ENCODE measurements at regions not wholly inside any gene's neighbourhood (a gene's known extent, or its start where the extent isn't known, plus 50 kb on each side); places are given as distances from the start of the nearest gene placed in this dataset.

DNA sequence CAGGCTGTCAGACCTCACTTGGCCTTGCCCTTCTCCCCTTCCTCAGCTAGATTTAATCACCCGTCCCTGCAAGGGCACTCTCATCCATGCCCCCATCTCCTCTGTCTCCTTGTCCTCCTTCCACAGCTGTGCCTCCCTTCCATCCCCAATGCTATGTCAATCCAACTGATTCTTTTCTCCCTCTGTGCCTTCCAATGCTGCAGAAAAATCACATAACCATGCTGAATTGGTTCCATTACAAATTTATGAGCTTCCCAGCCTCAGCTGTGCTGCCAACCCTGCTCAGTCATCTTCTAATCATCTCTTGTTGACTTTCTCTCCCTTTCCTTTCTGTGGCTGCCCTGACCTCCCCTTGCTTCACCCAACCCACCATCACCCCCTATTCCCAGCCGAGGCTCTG lies 56.3 kb upstream of the PIRT start:
- no peaks in the 10 kb centered on the region for H3K4me1 ChIP-seq (ENCODE audit: control insufficient read depth, insufficient read depth, low read length, unreplicated experiment)
- H3K27me3 ChIP-seq (ENCODE audit: insufficient read depth, low read length) = no peaks in the 10 kb centered on the region
- no peak overlapping the region for H3K4me3 ChIP-seq (ENCODE audit: low read depth, low read length)
- no peaks in the 10 kb centered on the region for H3K36me3 ChIP-seq (ENCODE audit: insufficient read depth, low read length)
- H3K27ac ChIP-seq (ENCODE audit: low read depth, low read length) = no peak overlapping the region
- no peaks in the 10 kb centered on the region for H3K79me2 ChIP-seq (ENCODE audit: control insufficient read depth, insufficient read depth, low read length, unreplicated experiment)
- no peak overlapping the region for H2AFZ ChIP-seq (ENCODE audit: low read length, unreplicated experiment)

GRCh38 chr17:10888858-10889257 lies 51.0 kb upstream of the PIRT start:
- no peaks in the 10 kb centered on the region for H3K36me3 ChIP-seq (ENCODE audit: insufficient read depth, low read length)
- H3K27ac ChIP-seq (ENCODE audit: low read depth, low read length) = no peak overlapping the region
- H3K79me2 ChIP-seq (ENCODE audit: control insufficient read depth, insufficient read depth, low read length, unreplicated experiment) = no peaks in the 10 kb centered on the region
- no peaks in the 10 kb centered on the region for H3K27me3 ChIP-seq (ENCODE audit: insufficient read depth, low read length)
- no peaks in the 10 kb centered on the region for H3K4me1 ChIP-seq (ENCODE audit: control insufficient read depth, insufficient read depth, low read length, unreplicated experiment)
- no peak overlapping the region for H2AFZ ChIP-seq (ENCODE audit: low read length, unreplicated experiment)
- no peak overlapping the region for H3K4me3 ChIP-seq (ENCODE audit: low read depth, low read length)
